ENCODE measurements at regions not wholly inside any gene's neighbourhood (a gene's known extent, or its start where the extent isn't known, plus 50 kb on each side); places are given as distances from the start of the nearest gene placed in this dataset.
A peak's percentile ranks its signal among the peaks of the same experiment; 100 is the strongest.

DNA sequence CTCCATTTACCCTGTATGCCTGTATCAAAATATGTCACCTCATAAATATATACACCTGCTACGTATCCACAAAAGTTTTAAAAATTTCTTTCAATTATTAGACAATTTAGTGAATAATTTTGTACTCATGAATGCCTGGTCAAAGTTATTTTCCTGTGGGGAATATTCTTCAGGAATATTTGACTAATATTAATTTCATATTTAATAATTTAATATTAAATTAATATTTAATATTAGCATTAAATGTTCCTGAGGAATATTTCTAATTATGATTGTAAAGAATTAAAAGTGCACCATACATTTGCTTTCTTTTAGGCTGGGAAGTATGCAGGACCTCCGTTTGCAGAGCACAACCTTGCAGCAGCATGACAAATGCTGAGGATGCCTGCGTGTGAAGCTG, 422.7 kb downstream of the C3orf38 start:
- peaks cover 25% of the 10 kb centered on the region for H3K9me3 Mint-ChIP-seq

GRCh38 chr3:88573472-88573871, 423.7 kb downstream of the C3orf38 start:
- H3K27ac Mint-ChIP-seq, result no peak overlapping the region
- no peak overlapping the region for H3K4me3 Mint-ChIP-seq
- no peaks in the 10 kb centered on the region for H3K27me3 Mint-ChIP-seq (ENCODE audit: low read depth)
- peaks cover 10% of the 10 kb centered on the region for H3K36me3 Mint-ChIP-seq
- no peak for DNase-seq (ENCODE audit: low spot score)
- ChIA-PET POLR2A (no interaction called here), CTCF (no interaction called here)
- peaks cover 25% of the 10 kb centered on the region for H3K9me3 Mint-ChIP-seq
- TF ChIP-seq GTF2I (CRISPR knock-in tag; conservative IDR thresholded peaks at IDR 0.05) (no peak), NR2C2 (CRISPR knock-in tag; IDR thresholded peaks at IDR 0.05) (no peak), NFATC4 (CRISPR knock-in tag; IDR thresholded peaks at IDR 0.05) (no peak), ZNF317 (CRISPR knock-in tag; IDR thresholded peaks at IDR 0.05; ENCODE audit: borderline replicate concordance, low read depth) (no peak), CTCF (IDR thresholded peaks at IDR 0.05) (no peak), ZNF396 (CRISPR knock-in tag; IDR thresholded peaks at IDR 0.05; ENCODE audit: borderline replicate concordance) (no peak), TEAD1 (CRISPR knock-in tag; IDR thresholded peaks at IDR 0.05) (no peak), HMGA2 (CRISPR knock-in tag; IDR thresholded peaks at IDR 0.05) (no peak), ZNF416 (CRISPR knock-in tag; IDR thresholded peaks at IDR 0.05) (no peak), ZNF281 (CRISPR knock-in tag; IDR thresholded peaks at IDR 0.05) (no peak), RELA (CRISPR knock-in tag; IDR thresholded peaks at IDR 0.05; ENCODE audit: borderline replicate concordance) (no peak), CREB1 (CRISPR knock-in tag; IDR thresholded peaks at IDR 0.05) (no peak)
- TF ChIP-seq, protein P1, sequence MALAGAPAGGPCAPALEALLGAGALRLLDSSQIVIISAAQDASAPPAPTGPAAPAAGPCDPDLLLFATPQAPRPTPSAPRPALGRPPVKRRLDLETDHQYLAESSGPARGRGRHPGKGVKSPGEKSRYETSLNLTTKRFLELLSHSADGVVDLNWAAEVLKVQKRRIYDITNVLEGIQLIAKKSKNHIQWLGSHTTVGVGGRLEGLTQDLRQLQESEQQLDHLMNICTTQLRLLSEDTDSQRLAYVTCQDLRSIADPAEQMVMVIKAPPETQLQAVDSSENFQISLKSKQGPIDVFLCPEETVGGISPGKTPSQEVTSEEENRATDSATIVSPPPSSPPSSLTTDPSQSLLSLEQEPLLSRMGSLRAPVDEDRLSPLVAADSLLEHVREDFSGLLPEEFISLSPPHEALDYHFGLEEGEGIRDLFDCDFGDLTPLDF (CRISPR knock-in tag; IDR thresholded peaks at IDR 0.05), result no peak
- TF ChIP-seq, protein P2, sequence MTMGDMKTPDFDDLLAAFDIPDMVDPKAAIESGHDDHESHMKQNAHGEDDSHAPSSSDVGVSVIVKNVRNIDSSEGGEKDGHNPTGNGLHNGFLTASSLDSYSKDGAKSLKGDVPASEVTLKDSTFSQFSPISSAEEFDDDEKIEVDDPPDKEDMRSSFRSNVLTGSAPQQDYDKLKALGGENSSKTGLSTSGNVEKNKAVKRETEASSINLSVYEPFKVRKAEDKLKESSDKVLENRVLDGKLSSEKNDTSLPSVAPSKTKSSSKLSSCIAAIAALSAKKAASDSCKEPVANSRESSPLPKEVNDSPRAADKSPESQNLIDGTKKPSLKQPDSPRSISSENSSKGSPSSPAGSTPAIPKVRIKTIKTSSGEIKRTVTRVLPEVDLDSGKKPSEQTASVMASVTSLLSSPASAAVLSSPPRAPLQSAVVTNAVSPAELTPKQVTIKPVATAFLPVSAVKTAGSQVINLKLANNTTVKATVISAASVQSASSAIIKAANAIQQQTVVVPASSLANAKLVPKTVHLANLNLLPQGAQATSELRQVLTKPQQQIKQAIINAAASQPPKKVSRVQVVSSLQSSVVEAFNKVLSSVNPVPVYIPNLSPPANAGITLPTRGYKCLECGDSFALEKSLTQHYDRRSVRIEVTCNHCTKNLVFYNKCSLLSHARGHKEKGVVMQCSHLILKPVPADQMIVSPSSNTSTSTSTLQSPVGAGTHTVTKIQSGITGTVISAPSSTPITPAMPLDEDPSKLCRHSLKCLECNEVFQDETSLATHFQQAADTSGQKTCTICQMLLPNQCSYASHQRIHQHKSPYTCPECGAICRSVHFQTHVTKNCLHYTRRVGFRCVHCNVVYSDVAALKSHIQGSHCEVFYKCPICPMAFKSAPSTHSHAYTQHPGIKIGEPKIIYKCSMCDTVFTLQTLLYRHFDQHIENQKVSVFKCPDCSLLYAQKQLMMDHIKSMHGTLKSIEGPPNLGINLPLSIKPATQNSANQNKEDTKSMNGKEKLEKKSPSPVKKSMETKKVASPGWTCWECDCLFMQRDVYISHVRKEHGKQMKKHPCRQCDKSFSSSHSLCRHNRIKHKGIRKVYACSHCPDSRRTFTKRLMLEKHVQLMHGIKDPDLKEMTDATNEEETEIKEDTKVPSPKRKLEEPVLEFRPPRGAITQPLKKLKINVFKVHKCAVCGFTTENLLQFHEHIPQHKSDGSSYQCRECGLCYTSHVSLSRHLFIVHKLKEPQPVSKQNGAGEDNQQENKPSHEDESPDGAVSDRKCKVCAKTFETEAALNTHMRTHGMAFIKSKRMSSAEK (CRISPR knock-in tag; IDR thresholded peaks at IDR 0.05; ENCODE audit: borderline replicate concordance), result no peak
- TF ChIP-seq, protein P3, sequence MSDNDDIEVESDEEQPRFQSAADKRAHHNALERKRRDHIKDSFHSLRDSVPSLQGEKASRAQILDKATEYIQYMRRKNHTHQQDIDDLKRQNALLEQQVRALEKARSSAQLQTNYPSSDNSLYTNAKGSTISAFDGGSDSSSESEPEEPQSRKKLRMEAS (CRISPR knock-in tag; IDR thresholded peaks at IDR 0.05), result no peak
- TF ChIP-seq, protein P4, sequence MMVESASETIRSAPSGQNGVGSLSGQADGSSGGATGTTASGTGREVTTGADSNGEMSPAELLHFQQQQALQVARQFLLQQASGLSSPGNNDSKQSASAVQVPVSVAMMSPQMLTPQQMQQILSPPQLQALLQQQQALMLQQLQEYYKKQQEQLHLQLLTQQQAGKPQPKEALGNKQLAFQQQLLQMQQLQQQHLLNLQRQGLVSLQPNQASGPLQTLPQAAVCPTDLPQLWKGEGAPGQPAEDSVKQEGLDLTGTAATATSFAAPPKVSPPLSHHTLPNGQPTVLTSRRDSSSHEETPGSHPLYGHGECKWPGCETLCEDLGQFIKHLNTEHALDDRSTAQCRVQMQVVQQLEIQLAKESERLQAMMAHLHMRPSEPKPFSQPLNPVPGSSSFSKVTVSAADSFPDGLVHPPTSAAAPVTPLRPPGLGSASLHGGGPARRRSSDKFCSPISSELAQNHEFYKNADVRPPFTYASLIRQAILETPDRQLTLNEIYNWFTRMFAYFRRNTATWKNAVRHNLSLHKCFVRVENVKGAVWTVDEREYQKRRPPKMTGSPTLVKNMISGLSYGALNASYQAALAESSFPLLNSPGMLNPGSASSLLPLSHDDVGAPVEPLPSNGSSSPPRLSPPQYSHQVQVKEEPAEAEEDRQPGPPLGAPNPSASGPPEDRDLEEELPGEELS (CRISPR knock-in tag; IDR thresholded peaks at IDR 0.05), result no peak
- peaks cover 2% of the 10 kb centered on the region for H3K4me1 Mint-ChIP-seq
- ATAC-seq, result no peak

More for the DNA sequence above, 422.7 kb downstream of the C3orf38 start:
- peak; percentile 98 for TF ChIP-seq HMGA2 (CRISPR knock-in tag; IDR thresholded peaks at IDR 0.05)
- TF ChIP-seq CTCF (IDR thresholded peaks at IDR 0.05), result no peak
- TF ChIP-seq NFATC4 (CRISPR knock-in tag; IDR thresholded peaks at IDR 0.05), result no peak
- TF ChIP-seq SMAD4 (CRISPR knock-in tag; IDR thresholded peaks at IDR 0.05), result no peak
- CTCF ChIA-PET, result no interaction called here
- Mint-ChIP-seq H3K36me3 (peaks cover 10% of the 10 kb centered on the region), H3K27me3 (ENCODE audit: low read depth) (no peaks in the 10 kb centered on the region), H3K4me3 (no peak overlapping the region), H3K4me1 (peaks cover 7% of the 10 kb centered on the region), H3K27ac (no peak overlapping the region)
- POLR2A ChIA-PET, result no interaction called here
- DNase-seq (ENCODE audit: low spot score) (no peak), ATAC-seq (no peak)

Measured in WTC11 (cell line).